Choroid plexus epithelial cell (primary cell): ENCODE measurements at regions not wholly inside any gene's neighbourhood (a gene's known extent, or its start where the extent isn't known, plus 50 kb on each side); places are given as distances from the start of the nearest gene placed in this dataset.
A peak's percentile ranks its signal among the peaks of the same experiment; 100 is the strongest.

Experiments used
- DNase-seq: peaks from one replicate; pipeline ENCODE4 v3.0.0-alpha.2; 2010; ENCODE audit warnings: low read depth
- H3K4me3 ChIP-seq: 2 replicates; pipeline ENCODE4 v1.5.1; 2011; ENCODE audit warnings: low read depth, mild to moderate bottlenecking, control low read depth, low read length, moderate library complexity
- CTCF ChIP-seq: conservative IDR thresholded peaks from 2 replicates; pipeline ENCODE4 v1.5.1; 2011; ENCODE audit warnings: low read depth, mild to moderate bottlenecking, control low read depth, inconsistent platforms, low read length, moderate library complexity

- no peak overlapping the region for H3K4me3 ChIP-seq
- no peak for DNase-seq
- no peak for TF ChIP-seq CTCF
These were observed 1753.4 kb upstream of the TENM3 start for GRCh38 chr4:180489787-180490186.

GRCh38 chr4:180491210-180491609 is 1752.0 kb upstream of the TENM3 start:
- H3K4me3 ChIP-seq, result no peak overlapping the region
- TF ChIP-seq CTCF, result no peak
- no peak for DNase-seq

GRCh38 chr4:180493299-180493698 is 1749.9 kb upstream of the TENM3 start:
- TF ChIP-seq CTCF, result no peak
- no peak overlapping the region for H3K4me3 ChIP-seq
- no peak for DNase-seq

GRCh38 chr4:180500154-180500553 is 1743.0 kb upstream of the TENM3 start:
- DNase-seq, result no peak
- no peak overlapping the region for H3K4me3 ChIP-seq
- no peak for TF ChIP-seq CTCF

GRCh38 chr4:180512801-180513475 is 1730.3 kb upstream of the TENM3 start:
- no peak for DNase-seq
- H3K4me3 ChIP-seq, result no peak overlapping the region

GRCh38 chr4:180518906-180519305 is 1724.3 kb upstream of the TENM3 start:
- DNase-seq, result no peak
- no peak overlapping the region for H3K4me3 ChIP-seq
- TF ChIP-seq CTCF, result no peak

More at GRCh38 chr4:180512801-180513475, 1730.3 kb upstream of the TENM3 start:
- no peak for TF ChIP-seq CTCF

GRCh38 chr4:180521181-180521580 is 1722.0 kb upstream of the TENM3 start:
- DNase-seq, result peak; percentile 0
- H3K4me3 ChIP-seq, result no peak overlapping the region
- no peak for TF ChIP-seq CTCF
